AG08396 (cell line): ENCODE measurements at regions not wholly inside any gene's neighbourhood (a gene's known extent, or its start where the extent isn't known, plus 50 kb on each side); places are given as distances from the start of the nearest gene placed in this dataset.

Source experiments
- DNase-seq: peaks from one replicate; pipeline ENCODE4 v3.0.0; 2012; ENCODE audit warnings: low spot score, mixed read lengths

GRCh38 chr9:86529496-86530275, 175.5 kb upstream of the TUT7 start:
- no peak for DNase-seq

- no peak for DNase-seq
Observed at GRCh38 chr9:86526021-86526420, 171.8 kb upstream of the TUT7 start.

- DNase-seq, result no peak
Observed at GRCh38 chr9:86525182-86525581, 171.0 kb upstream of the TUT7 start.

- no peak for DNase-seq
Observed at GRCh38 chr9:86521977-86522376, 167.8 kb upstream of the TUT7 start.

GRCh38 chr9:86521322-86521721, 167.1 kb upstream of the TUT7 start:
- DNase-seq, result no peak

GRCh38 chr9:86519066-86519615, 164.9 kb upstream of the TUT7 start:
- DNase-seq, result no peak

GRCh38 chr9:86517475-86517874, 163.3 kb upstream of the TUT7 start:
- no peak for DNase-seq

- no peak for DNase-seq
Observed at GRCh38 chr9:86516564-86516963, 162.4 kb upstream of the TUT7 start.

- no peak for DNase-seq
Observed at GRCh38 chr9:86515221-86515620, 161.0 kb upstream of the TUT7 start.

- no peak for DNase-seq
Observed at GRCh38 chr9:86513429-86513828, 159.2 kb upstream of the TUT7 start.

GRCh38 chr9:86512929-86513328, 158.7 kb upstream of the TUT7 start:
- no peak for DNase-seq

- no peak for DNase-seq
Observed at GRCh38 chr9:86511614-86512360, 157.6 kb upstream of the TUT7 start.

- DNase-seq, result no peak
Observed at GRCh38 chr9:86508208-86508903, 154.1 kb upstream of the TUT7 start.

- DNase-seq, result no peak
Observed at GRCh38 chr9:86507212-86507630, 153.0 kb upstream of the TUT7 start.

GRCh38 chr9:86503942-86504341, 149.7 kb upstream of the TUT7 start:
- DNase-seq, result no peak

- no peak for DNase-seq
Observed at GRCh38 chr9:86503314-86503713, 149.1 kb upstream of the TUT7 start.

- DNase-seq, result peak; percentile 49
Observed at GRCh38 chr9:86500667-86501435, 146.6 kb upstream of the TUT7 start.

- DNase-seq, result no peak
Observed at GRCh38 chr9:86500031-86500430, 145.8 kb upstream of the TUT7 start.

GRCh38 chr9:86494644-86495111, 140.5 kb upstream of the TUT7 start:
- no peak for DNase-seq

GRCh38 chr9:86491468-86492266, 137.5 kb upstream of the TUT7 start:
- no peak for DNase-seq

- DNase-seq, result no peak
Observed at GRCh38 chr9:86488794-86489193, 134.6 kb upstream of the TUT7 start.
